LHCN-M2 (cell line): ENCODE measurements at regions not wholly inside any gene's neighbourhood (a gene's known extent, or its start where the extent isn't known, plus 50 kb on each side); places are given as distances from the start of the nearest gene placed in this dataset.

ENCODE experiments used
- DNase-seq: peaks from one replicate; pipeline ENCODE4 v3.0.0-alpha.2; 2012; ENCODE audit warnings: low read depth

GRCh38 chr19:31402529-31403316, 53.5 kb upstream of the TSHZ3 start:
- peak; percentile 31 for DNase-seq

GRCh38 chr19:31406106-31406505, 56.9 kb upstream of the TSHZ3 start:
- no peak for DNase-seq

GRCh38 chr19:31408460-31409124, 59.4 kb upstream of the TSHZ3 start:
- peak; percentile 89 for DNase-seq

- no peak for DNase-seq
Observed at GRCh38 chr19:31413353-31413752, 64.1 kb upstream of the TSHZ3 start.

- no peak for DNase-seq
Observed at GRCh38 chr19:31415322-31415721, 66.1 kb upstream of the TSHZ3 start.

- no peak for DNase-seq
Observed at GRCh38 chr19:31416548-31416947, 67.3 kb upstream of the TSHZ3 start.

GRCh38 chr19:31418055-31418454, 68.8 kb upstream of the TSHZ3 start:
- no peak for DNase-seq

GRCh38 chr19:31418692-31419430, 69.6 kb upstream of the TSHZ3 start:
- no peak for DNase-seq

GRCh38 chr19:31419871-31420445, 70.7 kb upstream of the TSHZ3 start:
- DNase-seq: no peak

GRCh38 chr19:31421082-31421481, 71.8 kb upstream of the TSHZ3 start:
- DNase-seq: no peak

GRCh38 chr19:31421856-31422255, 72.6 kb upstream of the TSHZ3 start:
- no peak for DNase-seq

GRCh38 chr19:31423896-31424295, 74.7 kb upstream of the TSHZ3 start:
- no peak for DNase-seq

- no peak for DNase-seq
Observed at GRCh38 chr19:31424861-31425620, 75.8 kb upstream of the TSHZ3 start.

GRCh38 chr19:31427857-31428256, 78.6 kb upstream of the TSHZ3 start:
- DNase-seq: no peak

GRCh38 chr19:31430381-31430780, 81.1 kb upstream of the TSHZ3 start:
- no peak for DNase-seq

GRCh38 chr19:31432201-31432810, 83.1 kb upstream of the TSHZ3 start:
- peak; percentile 16 for DNase-seq

- DNase-seq: peak; percentile 93
Observed at GRCh38 chr19:31436121-31436776, 87.0 kb upstream of the TSHZ3 start.

GRCh38 chr19:31438401-31439269, 89.4 kb upstream of the TSHZ3 start:
- DNase-seq: no peak

- no peak for DNase-seq
Observed at GRCh38 chr19:31439270-31439573, 90.0 kb upstream of the TSHZ3 start.

- peak; percentile 22 for DNase-seq
Observed at GRCh38 chr19:31444931-31445330, 95.7 kb upstream of the TSHZ3 start.
